ENCODE measurements at regions not wholly inside any gene's neighbourhood (a gene's known extent, or its start where the extent isn't known, plus 50 kb on each side); places are given as distances from the start of the nearest gene placed in this dataset.
A peak's percentile ranks its signal among the peaks of the same experiment; 100 is the strongest.

DNA sequence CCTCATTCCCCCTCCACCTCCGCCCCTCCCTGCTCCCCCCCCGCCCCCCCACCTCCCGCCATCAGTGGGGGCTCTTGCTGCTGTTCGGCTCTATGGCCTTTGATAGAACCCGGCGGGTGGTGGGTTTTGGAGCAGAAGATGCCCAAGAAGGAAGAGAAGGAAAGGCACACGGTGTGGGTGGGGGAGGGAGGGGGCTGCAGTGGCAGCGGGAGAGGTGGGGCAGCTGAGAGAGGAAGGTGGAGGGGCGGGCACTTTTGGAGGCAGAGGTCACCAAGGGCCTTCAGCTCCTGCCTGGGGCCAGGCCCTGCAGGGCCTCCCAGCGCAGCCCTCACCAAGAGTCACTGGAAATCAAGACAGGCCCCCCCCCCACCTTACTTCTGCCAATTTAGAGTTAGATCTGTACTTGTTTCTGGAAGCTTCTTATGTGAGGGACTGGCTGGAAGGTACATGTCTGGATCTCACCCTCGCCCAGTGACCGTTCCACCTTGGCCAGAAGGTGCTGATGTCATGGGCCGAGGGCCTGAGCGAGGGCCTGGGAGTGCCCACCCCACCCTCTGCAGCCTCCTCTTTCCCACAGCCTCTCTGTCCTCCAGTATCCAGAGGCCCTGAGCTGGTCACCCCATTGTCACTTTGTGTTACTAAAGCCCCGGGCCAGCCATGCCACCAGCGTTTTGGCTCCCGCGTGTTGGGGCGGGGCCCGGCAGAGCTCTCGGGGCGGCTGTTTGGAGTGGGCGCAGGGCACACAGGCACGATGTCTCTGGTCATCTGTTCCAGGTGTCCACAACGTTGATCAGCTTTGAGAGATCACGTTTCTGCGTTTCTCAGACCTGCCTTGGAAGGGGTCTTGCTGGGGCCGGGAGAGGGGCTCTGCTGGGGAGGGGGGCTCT lies 153.9 kb downstream of the KIF26A start:
- DNase-seq: peak; percentile 49

GRCh38 chr14:104293231-104293841 lies 154.9 kb downstream of the KIF26A start:
- DNase-seq: no peak

GRCh38 chr14:104293851-104294627 lies 155.7 kb downstream of the KIF26A start:
- DNase-seq: no peak

- DNase-seq: no peak
Measured at GRCh38 chr14:104294628-104294982, 156.2 kb downstream of the KIF26A start.

DNA sequence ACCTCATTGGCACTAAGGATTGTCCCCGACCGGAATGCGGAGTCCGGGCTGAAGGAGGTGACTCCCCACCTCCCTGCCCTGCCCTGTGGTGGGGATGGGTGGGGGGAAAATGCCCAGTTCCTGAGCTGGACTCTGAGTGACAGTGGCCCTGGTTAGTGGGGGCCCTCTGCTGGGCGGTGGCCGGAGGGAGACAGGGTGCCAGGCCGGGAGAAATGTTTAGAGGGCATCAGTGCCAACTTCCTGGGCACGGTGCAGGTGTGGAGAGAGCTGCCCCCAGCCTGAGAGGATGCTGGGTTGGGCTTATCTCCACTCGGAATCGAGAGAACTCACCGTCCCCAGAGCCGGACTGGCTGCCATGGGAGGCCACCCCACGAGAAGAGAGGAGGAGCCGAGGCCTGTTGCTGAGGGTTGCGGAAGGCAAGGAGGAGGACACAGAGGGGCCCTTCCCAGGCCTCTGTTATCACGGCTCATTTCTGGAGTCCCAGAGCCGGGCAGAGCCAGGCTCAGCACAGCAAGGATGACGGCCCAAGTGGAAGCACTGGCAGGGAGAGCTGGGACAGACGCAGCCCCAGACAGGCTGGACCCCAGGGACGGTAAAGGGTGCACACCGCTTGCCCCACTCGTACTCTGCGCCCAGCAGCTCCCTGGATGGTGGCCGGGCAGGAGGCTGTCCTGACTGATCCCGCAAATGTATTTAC lies 156.7 kb downstream of the KIF26A start:
- DNase-seq: no peak

- no peak for DNase-seq
Measured at GRCh38 chr14:104295681-104296387, 157.4 kb downstream of the KIF26A start.

GRCh38 chr14:104296388-104297312 lies 158.3 kb downstream of the KIF26A start:
- DNase-seq: no peak

DNA sequence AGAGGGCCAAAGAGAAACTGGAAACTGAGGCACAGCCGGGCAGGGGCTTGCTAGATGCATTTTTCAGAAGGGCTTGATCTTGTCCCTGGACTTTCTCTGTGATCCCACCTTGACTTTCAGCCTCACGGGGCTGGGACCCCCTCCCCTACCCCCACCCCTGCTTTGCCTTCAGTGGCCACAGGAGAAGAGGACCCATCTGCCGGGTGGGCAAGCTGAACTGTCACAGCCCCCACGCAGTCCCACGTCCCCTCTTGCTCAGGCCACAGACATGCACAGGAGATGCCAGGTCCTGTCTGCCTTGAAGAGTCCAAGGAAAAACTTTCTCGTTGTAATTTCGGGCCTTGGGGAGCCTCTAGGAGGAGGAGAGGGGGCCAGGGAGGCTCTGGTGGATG lies 158.9 kb downstream of the KIF26A start:
- no peak for DNase-seq

DNA sequence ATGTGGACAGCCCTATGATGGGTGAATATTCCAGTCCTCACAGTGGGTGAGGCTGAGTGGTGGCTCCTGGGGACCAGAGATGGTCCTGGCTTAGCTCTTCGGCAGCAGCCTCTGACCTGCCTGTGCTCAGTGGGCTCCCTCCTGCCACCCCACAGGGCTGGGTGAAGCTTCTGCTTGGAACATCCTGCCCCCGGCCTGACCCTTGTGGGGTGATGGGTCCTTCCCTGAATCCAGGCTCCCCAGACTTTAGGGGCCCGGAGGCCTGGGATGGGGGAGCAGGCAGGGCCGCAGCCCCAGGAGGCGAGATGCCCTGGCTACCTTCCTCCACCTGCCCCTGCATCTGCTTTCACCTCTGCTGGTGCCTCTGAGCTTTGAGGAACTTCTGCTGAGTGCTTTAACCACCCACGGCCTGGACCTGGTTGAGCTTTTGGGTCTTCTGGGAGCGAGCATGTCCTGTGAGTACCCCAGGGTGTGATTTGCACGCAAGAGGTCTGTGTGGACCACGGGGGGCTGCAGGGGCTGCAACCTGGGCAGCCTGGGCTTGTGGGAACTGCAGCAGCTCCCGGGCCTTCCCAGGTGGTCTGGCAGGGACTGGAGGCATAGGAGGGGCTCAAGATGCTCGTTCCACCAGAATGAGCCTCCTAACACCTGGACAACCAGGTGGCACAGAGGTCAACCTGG lies 159.5 kb downstream of the KIF26A start:
- no peak for DNase-seq

- DNase-seq: no peak
Measured at GRCh38 chr14:104298458-104298857, 160.1 kb downstream of the KIF26A start.

DNA sequence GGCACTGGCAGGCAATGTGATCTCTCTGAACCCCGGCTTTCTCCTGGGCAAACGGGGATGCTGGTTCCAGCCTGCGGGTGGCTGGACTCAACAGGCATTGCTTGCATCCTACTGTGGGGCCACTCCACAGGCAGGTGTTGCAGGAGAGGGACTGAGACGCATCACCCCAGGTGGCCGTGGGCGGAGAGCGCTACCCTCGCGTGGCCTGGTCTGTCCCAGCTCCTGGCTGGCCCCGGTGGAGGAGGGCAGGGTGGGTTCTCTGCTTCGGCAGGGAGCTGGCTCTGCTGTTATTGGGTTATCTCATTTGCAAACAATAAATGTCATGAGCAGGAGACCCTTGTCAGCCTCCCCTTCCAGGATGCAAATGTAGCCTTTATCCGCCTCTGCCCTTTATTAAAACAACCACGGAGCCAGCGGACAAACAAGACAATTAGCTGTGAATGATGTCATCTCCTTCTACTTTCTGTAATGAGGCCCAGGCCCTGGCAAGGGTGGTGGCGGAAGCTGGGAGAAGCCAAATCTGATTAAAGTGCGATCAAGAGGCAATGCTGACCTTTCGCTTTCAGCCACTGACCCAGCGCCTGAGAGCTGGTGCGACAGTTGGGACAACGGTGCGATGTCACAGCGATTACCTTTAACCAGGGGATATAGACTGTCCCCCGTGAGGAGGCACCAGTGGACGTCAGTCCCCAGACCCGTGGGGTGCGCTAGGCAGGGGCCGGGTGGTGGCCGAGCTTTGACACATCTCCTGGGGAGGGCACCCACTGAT lies 161.8 kb downstream of the KIF26A start:
- DNase-seq: peak; percentile 27

GRCh38 chr14:104301731-104302460 lies 163.5 kb downstream of the KIF26A start:
- DNase-seq: no peak

DNA sequence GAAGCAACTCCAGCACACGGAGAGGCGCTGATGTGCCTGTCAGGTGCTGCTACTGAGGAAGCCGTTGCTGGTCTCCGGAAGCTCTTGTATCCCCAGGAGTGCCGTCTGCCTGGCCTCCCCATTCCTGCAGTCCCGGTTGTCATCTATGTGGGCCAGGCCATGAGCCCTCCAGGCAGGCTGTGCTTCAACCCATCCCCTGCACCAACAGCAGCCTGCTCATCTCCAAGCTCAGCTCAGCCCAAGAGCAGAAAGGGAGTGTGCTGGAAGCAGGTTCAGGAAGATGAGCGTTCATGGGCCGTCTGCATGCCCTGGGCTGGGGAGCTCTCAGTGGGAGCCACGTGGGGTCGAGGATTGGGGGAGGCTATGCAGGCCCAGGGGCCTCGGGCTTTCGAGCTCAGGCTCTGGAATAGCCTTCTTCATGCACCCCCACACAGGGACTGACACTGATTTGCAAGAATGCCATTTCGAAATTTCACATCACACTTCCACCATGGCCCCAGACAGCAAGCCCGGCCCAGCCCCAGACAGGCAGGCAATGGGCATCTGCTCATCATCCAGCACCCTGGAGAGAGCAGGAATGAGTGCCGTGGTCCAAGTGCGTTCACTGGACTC lies 164.5 kb downstream of the KIF26A start:
- no peak for DNase-seq

DNA sequence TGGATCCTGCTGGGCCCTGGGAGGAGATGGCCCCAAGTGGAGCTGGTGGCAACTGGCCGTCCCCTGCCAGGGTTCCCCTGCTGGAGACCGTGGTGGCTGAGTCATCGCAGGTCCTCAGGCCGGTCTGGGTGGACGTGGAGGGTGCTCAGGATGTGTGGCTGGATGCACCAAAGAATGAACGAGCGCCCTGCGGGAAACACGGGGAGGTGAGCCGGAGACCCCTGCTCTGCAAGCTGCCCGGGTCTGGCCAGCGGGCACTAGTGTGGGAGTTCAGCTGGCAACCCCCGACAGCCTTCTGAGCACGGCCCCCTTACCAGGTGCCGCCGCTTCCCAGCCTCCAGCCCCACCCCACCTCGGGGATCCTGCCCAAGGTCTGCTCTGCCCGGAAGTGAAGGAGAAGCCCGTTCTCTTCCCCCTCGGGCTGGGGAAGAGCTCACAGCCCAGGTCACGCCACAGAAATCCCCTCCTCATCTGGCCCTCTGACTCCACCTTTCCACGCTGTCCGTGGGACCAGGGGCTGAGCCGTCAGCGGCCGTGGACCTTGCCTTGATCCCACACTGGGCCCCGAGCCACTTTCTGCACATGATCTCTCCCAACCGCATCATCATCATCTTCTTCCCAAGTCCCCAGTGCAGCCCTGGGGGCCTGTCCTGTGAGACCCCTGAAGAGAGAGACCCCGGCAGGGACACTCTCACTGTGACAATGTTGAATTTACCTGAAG lies 165.5 kb downstream of the KIF26A start:
- no peak for DNase-seq

- no peak for DNase-seq
Measured at GRCh38 chr14:104304451-104305351, 166.3 kb downstream of the KIF26A start.

- no peak for DNase-seq
Measured at GRCh38 chr14:104305511-104306449, 167.4 kb downstream of the KIF26A start.

Data from NCI-H1092 treated with DMSO at 0.1 percent for 48 hours (cell line).